Heart left ventricle (tissue), 13 donors: ENCODE measurements at regions not wholly inside any gene's neighbourhood (a gene's known extent, or its start where the extent isn't known, plus 50 kb on each side); places are given as distances from the start of the nearest gene placed in this dataset.

Source experiments
- CTCF ChIP-seq, 12 donors: fragments of 200-600 bp; sonication (generic) in 4 of 12; IDR thresholded peaks; one replicate each; pipeline versions ENCODE4 v1.5.0 to v1.8.0; 2018 to 2022; ENCODE audit warnings: antibody characterized with exemption in 12 of 12, mild to moderate bottlenecking in 5 of 12
- POLR2A ChIP-seq, 2 donors: fragments of 450-650 bp; IDR thresholded peaks; one replicate each; pipeline ENCODE4 v1.6.1; 2017; ENCODE audit warnings: antibody characterized with exemption in 2 of 2, mild to moderate bottlenecking in 2 of 2, moderate library complexity in 2 of 2
- donor health status: ischemic (EF 13 %, LVEDD 7.1; RV severe dilation, severe dysfunction).
- donor health status: DM: no; HTN: yes; CAD: no.
- donor health status: DM: no; HTN: no; CAD: no.
- donor health status: ischemic (EF 25% LVEDD 6.9; RV normal size, moderate dysfunction).
- donor health status: ischemic (EF 25% LVEDD 5.7; RV mildly dilated, moderate dysfunction).
- donor health status: ischemic (EF 35%, LVEDD 5.7; RV mildly dilated, moderate dysfunction).
- donor health status: nonischemic (EF 11% LVEDD 7.7; RV severe dilation, severe dysfunction).
- donor health status: DM: yes; HTN: yes; CAD: no.
- donor health status: PGD.
- donor health status: ischemic (EF 29% LVEDD 5.4; RV normal size, mild dysfunction).
- donor health status: nonischemic (EF 23%, LVEDD 6.1; RV moderate dilation, normal function).

DNA sequence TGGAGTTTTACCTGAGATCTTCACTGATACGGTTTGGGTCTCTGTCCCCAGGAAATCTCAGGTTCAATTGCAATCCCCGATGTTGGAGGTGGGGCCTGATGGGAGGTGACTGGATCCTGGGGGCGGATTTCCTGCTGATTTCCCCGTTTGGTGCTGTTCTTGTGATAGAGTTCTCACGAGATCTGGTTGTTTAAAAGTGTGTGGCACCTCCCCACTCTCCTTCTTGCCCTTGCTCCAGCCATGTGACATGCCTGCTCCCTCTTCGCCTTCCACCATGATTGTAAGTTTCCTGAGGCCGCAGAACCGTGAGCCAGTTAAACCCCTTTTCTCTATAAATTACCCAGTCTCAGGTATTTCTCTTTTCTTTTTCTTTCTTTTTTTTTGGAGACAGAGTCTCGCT is 126.4 kb upstream of the SLC45A1 start:
- TF ChIP-seq CTCF (IDR thresholded peaks at IDR 0.05), result no peak
- TF ChIP-seq POLR2A (IDR thresholded peaks at IDR 0.05), result no peak
